HG03025 (cell line): ENCODE measurements at regions not wholly inside any gene's neighbourhood (a gene's known extent, or its start where the extent isn't known, plus 50 kb on each side); places are given as distances from the start of the nearest gene placed in this dataset.

Experiments
- ATAC-seq: cut with Tn5 transposase; IDR thresholded peaks from one replicate; pipeline ENCODE4 v1.9.1; 2021; ENCODE audit warnings: mild to moderate bottlenecking, moderate library complexity; ENCODE audit not compliant: unreplicated experiment, low FRiP score

GRCh38 chr14:53695692-53696214 lies 260.9 kb downstream of the BMP4 start:
- no peak for ATAC-seq

GRCh38 chr14:53692885-53693284 lies 263.7 kb downstream of the BMP4 start:
- ATAC-seq = no peak

- ATAC-seq = no peak
Observed at GRCh38 chr14:53692451-53692850, 264.2 kb downstream of the BMP4 start.

- ATAC-seq = no peak
Observed at GRCh38 chr14:53683229-53683628, 273.4 kb downstream of the BMP4 start.

GRCh38 chr14:53672526-53672925 lies 284.1 kb downstream of the BMP4 start:
- no peak for ATAC-seq

- ATAC-seq = no peak
Observed at GRCh38 chr14:53670701-53671100, 285.9 kb downstream of the BMP4 start.

- ATAC-seq = no peak
Observed at GRCh38 chr14:53668897-53669296, 287.7 kb downstream of the BMP4 start.

GRCh38 chr14:53663709-53664108 lies 292.9 kb downstream of the BMP4 start:
- ATAC-seq = no peak

GRCh38 chr14:53655080-53655785 lies 301.4 kb downstream of the BMP4 start:
- ATAC-seq = no peak

- ATAC-seq = no peak
Observed at GRCh38 chr14:53652068-53652467, 304.6 kb downstream of the BMP4 start.

GRCh38 chr14:53651096-53651740 lies 305.4 kb downstream of the BMP4 start:
- ATAC-seq = no peak

GRCh38 chr14:53646925-53647324 lies 309.7 kb downstream of the BMP4 start:
- ATAC-seq = no peak

- ATAC-seq = no peak
Observed at GRCh38 chr14:53640695-53641094, 315.9 kb downstream of the BMP4 start.

GRCh38 chr14:53638966-53639365 lies 317.7 kb downstream of the BMP4 start:
- ATAC-seq = no peak

GRCh38 chr14:53634793-53635192 lies 321.8 kb downstream of the BMP4 start:
- ATAC-seq = no peak

GRCh38 chr14:53630336-53630735 lies 326.3 kb downstream of the BMP4 start:
- ATAC-seq = no peak

GRCh38 chr14:53628732-53629430 lies 327.7 kb downstream of the BMP4 start:
- ATAC-seq = no peak

GRCh38 chr14:53628261-53628660 lies 328.4 kb downstream of the BMP4 start:
- ATAC-seq = no peak

GRCh38 chr14:53626761-53627160 lies 329.9 kb downstream of the BMP4 start:
- ATAC-seq = no peak

- no peak for ATAC-seq
Observed at GRCh38 chr14:53622447-53622846, 334.2 kb downstream of the BMP4 start.

GRCh38 chr14:53621921-53622320 lies 334.7 kb downstream of the BMP4 start:
- no peak for ATAC-seq
